HEK293 (cell line): ENCODE measurements at regions not wholly inside any gene's neighbourhood (a gene's known extent, or its start where the extent isn't known, plus 50 kb on each side); places are given as distances from the start of the nearest gene placed in this dataset.

Experiments used
- ZNF174 ChIP-seq: fragments of 450-650 bp; formaldehyde crosslinking; IDR thresholded peaks from 2 replicates; pipeline ENCODE4 v1.5.0; 2017; ENCODE audit warnings: missing biosample characterization, mild to moderate bottlenecking, missing genetic modification characterization
- ZNF513 ChIP-seq: fragments of 450-650 bp; IDR thresholded peaks from 2 replicates; pipeline ENCODE4 v1.5.1; 2018; ENCODE audit warnings: missing biosample characterization, missing genetic modification characterization
- ZSCAN5A ChIP-seq: fragments of 450-650 bp; formaldehyde crosslinking; IDR thresholded peaks from 2 replicates; pipeline ENCODE4 v1.5.1; 2016; ENCODE audit warnings: missing biosample characterization, missing genetic modification characterization

- TF ChIP-seq ZNF513 (tag by site-specific recombination) (no peak), ZSCAN5A (tag by site-specific recombination) (no peak), ZNF174 (tag by site-specific recombination) (no peak)
Observed at GRCh38 chr10:33535866-33536265, 201.4 kb upstream of the NRP1 start.
